GM19240 (cell line): ENCODE measurements at regions not wholly inside any gene's neighbourhood (a gene's known extent, or its start where the extent isn't known, plus 50 kb on each side); places are given as distances from the start of the nearest gene placed in this dataset.
"Not testable (repeated sequence)": the region's sequence is repeated elsewhere in the genome, so short reads cannot be mapped to it uniquely, and the experiment has no call there.

Experiments
- DNase-seq: peaks from one replicate; pipeline ENCODE4 v3.0.0; 2011; ENCODE audit warnings: low spot score; ENCODE audit not compliant: insufficient read length

- no peak for DNase-seq
Measured at GRCh38 chr3:159346271-159346903, 544.5 kb downstream of the MFSD1 start.

- no peak for DNase-seq
Measured at GRCh38 chr3:159348431-159348830, 546.6 kb downstream of the MFSD1 start.

GRCh38 chr3:159356606-159357005, 554.8 kb downstream of the MFSD1 start:
- DNase-seq = no peak

- no peak for DNase-seq
Measured at GRCh38 chr3:159364511-159364910, 562.7 kb downstream of the MFSD1 start.

GRCh38 chr3:159366476-159366875, 564.6 kb downstream of the MFSD1 start:
- DNase-seq = no peak

GRCh38 chr3:159371961-159372360, 570.1 kb downstream of the MFSD1 start:
- DNase-seq = no peak

- DNase-seq = no peak
Measured at GRCh38 chr3:159378396-159379194, 576.7 kb downstream of the MFSD1 start.

GRCh38 chr3:159380891-159381290, 579.0 kb downstream of the MFSD1 start:
- DNase-seq = no peak

- DNase-seq = no peak
Measured at GRCh38 chr3:159390656-159391212, 588.9 kb downstream of the MFSD1 start.

- not testable (repeated sequence) for DNase-seq
Measured at GRCh38 chr3:159397683-159398082, 591.0 kb upstream of the IL12A start.

GRCh38 chr3:159401069-159401468, 587.6 kb upstream of the IL12A start:
- no peak for DNase-seq

GRCh38 chr3:159409711-159410110, 578.9 kb upstream of the IL12A start:
- DNase-seq = not testable (repeated sequence)

- DNase-seq = no peak
Measured at GRCh38 chr3:159413319-159413718, 575.3 kb upstream of the IL12A start.

GRCh38 chr3:159416856-159417255, 571.8 kb upstream of the IL12A start:
- no peak for DNase-seq

GRCh38 chr3:159417761-159418160, 570.9 kb upstream of the IL12A start:
- no peak for DNase-seq

- DNase-seq = no peak
Measured at GRCh38 chr3:159418571-159419526, 569.8 kb upstream of the IL12A start.

- DNase-seq = no peak
Measured at GRCh38 chr3:159429702-159430101, 558.9 kb upstream of the IL12A start.

GRCh38 chr3:159432682-159433340, 555.8 kb upstream of the IL12A start:
- DNase-seq = no peak

- no peak for DNase-seq
Measured at GRCh38 chr3:159439346-159439745, 549.3 kb upstream of the IL12A start.

GRCh38 chr3:159441279-159441678, 547.4 kb upstream of the IL12A start:
- no peak for DNase-seq

GRCh38 chr3:159443266-159443665, 545.4 kb upstream of the IL12A start:
- DNase-seq = no peak
